Lower lobe of right lung (tissue), 2 donors: ENCODE measurements at regions not wholly inside any gene's neighbourhood (a gene's known extent, or its start where the extent isn't known, plus 50 kb on each side); places are given as distances from the start of the nearest gene placed in this dataset.

Experiments used
- ATAC-seq, 2 donors: fragments of 200-7000 bp; cut with Tn5 transposase; one replicate each; pipeline ENCODE4 v1.9.1; 2020 to 2022; ENCODE audit warnings: mild to moderate bottlenecking in 2 of 2, moderate library complexity in 2 of 2
- DNase-seq: peaks from one replicate; pipeline ENCODE4 v3.0.0-alpha.2; 2020
- H3K27ac ChIP-seq: fragments of 200-600 bp; one replicate; pipeline ENCODE4 v1.8.0; 2022
- H3K27me3 ChIP-seq: fragments of 200-600 bp; one replicate; pipeline ENCODE4 v1.8.0; 2022; ENCODE audit warnings: low read depth
- H3K36me3 ChIP-seq: fragments of 200-600 bp; one replicate; pipeline ENCODE4 v1.8.0; 2022; ENCODE audit warnings: mild to moderate bottlenecking
- H3K4me1 ChIP-seq: fragments of 200-600 bp; one replicate; pipeline ENCODE4 v1.8.0; 2022
- H3K4me3 ChIP-seq: fragments of 200-600 bp; one replicate; pipeline ENCODE4 v1.8.0; 2022; ENCODE audit warnings: mild to moderate bottlenecking
- H3K9me3 ChIP-seq: fragments of 200-600 bp; one replicate; pipeline ENCODE4 v1.8.0; 2022
- intact Hi-C: fragments of 100-400 bp; cut with DNase I; formaldehyde crosslinking; loops from one replicate; pipeline ENCODE4 v1.11.0; 2022
- TF ChIP-seq, protein P1 (sequence below): fragments of 200-600 bp; IDR thresholded peaks from one replicate; pipeline ENCODE4 v1.8.0; 2022; ENCODE audit warnings: antibody characterized with exemption, mild to moderate bottlenecking
- donor health status: DM: no; HTN: yes; CAD: no; lungs with severe emphysema.

DNA sequence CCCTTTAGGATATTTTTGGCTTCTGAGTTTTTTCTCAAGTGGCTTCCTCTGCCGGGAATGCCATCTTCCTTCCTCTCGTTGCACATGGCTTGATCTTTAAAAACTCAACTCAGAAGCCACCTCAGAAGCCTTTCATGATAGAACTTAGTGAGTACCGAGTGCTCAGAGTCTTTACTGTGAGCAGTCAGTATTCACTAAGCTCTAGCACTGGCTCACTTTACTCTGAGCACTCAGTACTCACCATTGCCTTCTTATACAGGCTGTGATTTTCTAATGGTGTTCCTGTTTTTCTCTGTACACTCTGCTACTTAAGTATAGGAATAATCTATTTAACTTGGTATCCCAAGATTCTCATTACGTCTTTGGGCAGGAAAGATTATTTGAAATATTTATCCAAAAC is 116.2 kb downstream of the PFDN4 start:
- no peaks in the 10 kb centered on the region for H3K27me3 ChIP-seq
- DNase-seq (no peak), ATAC-seq (no peak)
- intact Hi-C loops, result no loop called here
- no peaks in the 10 kb centered on the region for H3K9me3 ChIP-seq
- no peak overlapping the region for H3K27ac ChIP-seq
- no peaks in the 10 kb centered on the region for H3K36me3 ChIP-seq
- H3K4me1 ChIP-seq, result no peaks in the 10 kb centered on the region
- TF ChIP-seq, protein P1, sequence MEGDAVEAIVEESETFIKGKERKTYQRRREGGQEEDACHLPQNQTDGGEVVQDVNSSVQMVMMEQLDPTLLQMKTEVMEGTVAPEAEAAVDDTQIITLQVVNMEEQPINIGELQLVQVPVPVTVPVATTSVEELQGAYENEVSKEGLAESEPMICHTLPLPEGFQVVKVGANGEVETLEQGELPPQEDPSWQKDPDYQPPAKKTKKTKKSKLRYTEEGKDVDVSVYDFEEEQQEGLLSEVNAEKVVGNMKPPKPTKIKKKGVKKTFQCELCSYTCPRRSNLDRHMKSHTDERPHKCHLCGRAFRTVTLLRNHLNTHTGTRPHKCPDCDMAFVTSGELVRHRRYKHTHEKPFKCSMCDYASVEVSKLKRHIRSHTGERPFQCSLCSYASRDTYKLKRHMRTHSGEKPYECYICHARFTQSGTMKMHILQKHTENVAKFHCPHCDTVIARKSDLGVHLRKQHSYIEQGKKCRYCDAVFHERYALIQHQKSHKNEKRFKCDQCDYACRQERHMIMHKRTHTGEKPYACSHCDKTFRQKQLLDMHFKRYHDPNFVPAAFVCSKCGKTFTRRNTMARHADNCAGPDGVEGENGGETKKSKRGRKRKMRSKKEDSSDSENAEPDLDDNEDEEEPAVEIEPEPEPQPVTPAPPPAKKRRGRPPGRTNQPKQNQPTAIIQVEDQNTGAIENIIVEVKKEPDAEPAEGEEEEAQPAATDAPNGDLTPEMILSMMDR, result no peak
- H3K4me3 ChIP-seq, result no peak overlapping the region

GRCh38 chr20:54324652-54325285 is 116.9 kb downstream of the PFDN4 start:
- DNase-seq, result no peak
- Histone ChIP-seq H3K4me3 (no peak overlapping the region), H3K27ac (no peak overlapping the region), H3K4me1 (no peaks in the 10 kb centered on the region), H3K9me3 (no peaks in the 10 kb centered on the region), H3K36me3 (no peaks in the 10 kb centered on the region), H3K27me3 (no peaks in the 10 kb centered on the region)
- intact Hi-C loops, result no loop called here
- TF ChIP-seq, protein P1, result no peak
- ATAC-seq, result no peak

- TF ChIP-seq, protein P1, result no peak
- intact Hi-C loops, result no loop called here
- no peak for ATAC-seq
- no peaks in the 10 kb centered on the region for H3K4me1 ChIP-seq
- H3K4me3 ChIP-seq, result no peak overlapping the region
- H3K36me3 ChIP-seq, result no peaks in the 10 kb centered on the region
- no peaks in the 10 kb centered on the region for H3K27me3 ChIP-seq
- no peaks in the 10 kb centered on the region for H3K9me3 ChIP-seq
- no peak overlapping the region for H3K27ac ChIP-seq
- no peak for DNase-seq
Observed at GRCh38 chr20:54335299-54335698, 127.4 kb downstream of the PFDN4 start.

- ATAC-seq, result no peak
Observed at GRCh38 chr20:54337144-54337543, 129.3 kb downstream of the PFDN4 start.

DNA sequence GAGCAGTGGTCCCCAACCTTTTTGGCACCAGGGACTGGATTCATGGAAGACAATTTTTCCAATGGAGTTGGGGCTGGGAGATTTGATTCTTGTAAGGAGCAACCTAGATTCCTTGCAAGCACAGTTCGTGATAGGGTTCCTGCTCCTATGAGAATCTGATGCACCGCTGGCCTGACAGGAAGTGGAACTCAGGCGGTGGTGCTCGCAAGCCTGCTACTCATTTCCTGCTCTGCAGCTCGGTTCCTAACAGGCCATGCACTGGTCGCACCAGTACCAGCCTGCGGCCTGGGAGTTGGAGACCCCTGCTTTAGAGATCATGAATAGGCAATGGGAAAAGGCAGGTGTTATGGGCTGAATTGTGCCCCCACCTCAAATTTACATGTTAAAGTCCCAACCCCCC is 131.2 kb downstream of the PFDN4 start:
- no peaks in the 10 kb centered on the region for H3K4me1 ChIP-seq
- no peak for DNase-seq
- TF ChIP-seq, protein P1, result no peak
- intact Hi-C loops, result no loop called here
- ATAC-seq, result no peak
- H3K27ac ChIP-seq, result no peak overlapping the region
- no peaks in the 10 kb centered on the region for H3K27me3 ChIP-seq
- H3K9me3 ChIP-seq, result no peaks in the 10 kb centered on the region
- no peaks in the 10 kb centered on the region for H3K36me3 ChIP-seq
- no peak overlapping the region for H3K4me3 ChIP-seq

More at GRCh38 chr20:54337144-54337543, 129.3 kb downstream of the PFDN4 start:
- Histone ChIP-seq H3K4me1 (no peaks in the 10 kb centered on the region), H3K27ac (no peak overlapping the region), H3K36me3 (no peaks in the 10 kb centered on the region), H3K27me3 (no peaks in the 10 kb centered on the region), H3K9me3 (no peaks in the 10 kb centered on the region), H3K4me3 (no peak overlapping the region)
- no peak for DNase-seq
- intact Hi-C loops, result no loop called here
- TF ChIP-seq, protein P1, result no peak

DNA sequence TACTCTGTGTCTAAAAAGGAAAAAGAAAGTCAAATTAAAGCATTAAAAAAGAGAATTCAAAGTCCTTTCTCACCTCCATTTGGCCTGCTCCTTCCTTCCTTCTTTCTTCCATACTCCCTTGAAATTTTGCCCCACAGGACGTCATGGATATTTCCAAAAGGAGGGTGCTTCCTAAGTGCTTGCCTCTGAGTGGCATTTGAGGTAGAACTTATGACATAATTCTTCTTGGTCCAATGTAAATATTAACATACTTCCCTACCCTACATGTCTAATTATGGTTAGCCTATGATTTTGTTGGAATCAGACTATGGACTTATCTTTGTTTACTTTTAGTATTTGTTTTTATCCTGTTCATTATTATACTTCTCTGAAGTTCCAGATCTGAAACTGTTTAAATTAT is 132.3 kb downstream of the PFDN4 start:
- ATAC-seq (peak in 1 of 2 donors; percentile 71), DNase-seq (no peak)
- peaks cover 5% of the 10 kb centered on the region for H3K4me1 ChIP-seq
- intact Hi-C loops, result no loop called here
- TF ChIP-seq, protein P1, result no peak
- no peaks in the 10 kb centered on the region for H3K36me3 ChIP-seq
- H3K9me3 ChIP-seq, result no peaks in the 10 kb centered on the region
- H3K27ac ChIP-seq, result no peak overlapping the region
- H3K4me3 ChIP-seq, result no peak overlapping the region
- H3K27me3 ChIP-seq, result no peaks in the 10 kb centered on the region
